Omental fat pad (tissue), 3 donors: ENCODE measurements at regions not wholly inside any gene's neighbourhood (a gene's known extent, or its start where the extent isn't known, plus 50 kb on each side); places are given as distances from the start of the nearest gene placed in this dataset.

Experiments
- ATAC-seq: fragments of 150-250 bp; one replicate; pipeline ENCODE4 v1.9.1; 2016; ENCODE audit warnings: mild to moderate bottlenecking, moderate library complexity; ENCODE audit not compliant: low FRiP score
- DNase-seq: peaks from one replicate; pipeline ENCODE4 v3.0.0-alpha.2; 2019; ENCODE audit warnings: low spot score
- TF ChIP-seq, protein P1 (sequence below), 3 donors: fragments of 450-650 bp; IDR thresholded peaks; one replicate each; pipeline ENCODE4 v1.5.1; 2016 to 2017; ENCODE audit warnings: antibody characterized with exemption in 3 of 3, mild to moderate bottlenecking in 3 of 3, moderate library complexity in 2 of 3

DNA sequence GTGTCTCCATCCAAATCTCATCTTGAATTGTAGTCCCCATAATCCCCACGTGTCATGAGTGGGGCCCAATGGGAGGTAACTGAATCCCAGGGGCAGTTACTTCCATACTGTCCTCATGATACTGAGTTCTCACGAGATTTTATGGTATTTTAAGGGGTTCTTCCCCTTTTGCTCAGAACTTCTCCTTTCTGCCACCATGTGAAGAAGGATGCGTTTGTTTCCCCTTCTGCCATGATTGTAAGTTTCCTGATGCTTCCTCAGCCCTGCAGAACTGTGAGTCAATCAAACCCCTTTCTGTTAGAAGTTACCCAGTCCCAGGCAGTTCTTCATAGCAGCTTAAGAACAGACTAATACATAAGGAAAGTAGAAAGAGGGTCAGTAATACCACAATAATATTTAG, 480.4 kb downstream of the KCNJ3 start:
- ATAC-seq (no peak), DNase-seq (no peak)
- TF ChIP-seq, protein P1, sequence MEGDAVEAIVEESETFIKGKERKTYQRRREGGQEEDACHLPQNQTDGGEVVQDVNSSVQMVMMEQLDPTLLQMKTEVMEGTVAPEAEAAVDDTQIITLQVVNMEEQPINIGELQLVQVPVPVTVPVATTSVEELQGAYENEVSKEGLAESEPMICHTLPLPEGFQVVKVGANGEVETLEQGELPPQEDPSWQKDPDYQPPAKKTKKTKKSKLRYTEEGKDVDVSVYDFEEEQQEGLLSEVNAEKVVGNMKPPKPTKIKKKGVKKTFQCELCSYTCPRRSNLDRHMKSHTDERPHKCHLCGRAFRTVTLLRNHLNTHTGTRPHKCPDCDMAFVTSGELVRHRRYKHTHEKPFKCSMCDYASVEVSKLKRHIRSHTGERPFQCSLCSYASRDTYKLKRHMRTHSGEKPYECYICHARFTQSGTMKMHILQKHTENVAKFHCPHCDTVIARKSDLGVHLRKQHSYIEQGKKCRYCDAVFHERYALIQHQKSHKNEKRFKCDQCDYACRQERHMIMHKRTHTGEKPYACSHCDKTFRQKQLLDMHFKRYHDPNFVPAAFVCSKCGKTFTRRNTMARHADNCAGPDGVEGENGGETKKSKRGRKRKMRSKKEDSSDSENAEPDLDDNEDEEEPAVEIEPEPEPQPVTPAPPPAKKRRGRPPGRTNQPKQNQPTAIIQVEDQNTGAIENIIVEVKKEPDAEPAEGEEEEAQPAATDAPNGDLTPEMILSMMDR (IDR thresholded peaks at IDR 0.05): no peak

DNA sequence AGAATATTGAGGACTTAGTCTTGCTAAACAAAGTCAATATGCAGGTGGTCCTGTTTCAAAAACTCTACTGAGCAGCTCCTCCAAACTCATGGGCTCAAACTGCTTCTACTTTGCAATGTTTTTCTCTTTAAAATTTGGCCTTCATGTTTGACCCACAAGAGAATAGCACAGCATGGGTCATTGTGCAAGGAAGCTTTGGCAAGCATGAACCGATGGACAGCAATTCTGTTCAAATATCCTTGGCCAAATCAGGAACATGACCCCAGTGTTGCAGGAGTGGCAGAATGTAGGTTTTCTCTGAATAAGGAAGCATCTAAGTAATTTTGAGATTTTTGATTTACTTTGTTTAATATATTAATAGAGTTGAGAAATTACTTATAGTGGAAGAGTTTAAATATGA, 477.9 kb downstream of the KCNJ3 start:
- TF ChIP-seq, protein P1 (IDR thresholded peaks at IDR 0.05): no peak
- no peak for ATAC-seq

DNA sequence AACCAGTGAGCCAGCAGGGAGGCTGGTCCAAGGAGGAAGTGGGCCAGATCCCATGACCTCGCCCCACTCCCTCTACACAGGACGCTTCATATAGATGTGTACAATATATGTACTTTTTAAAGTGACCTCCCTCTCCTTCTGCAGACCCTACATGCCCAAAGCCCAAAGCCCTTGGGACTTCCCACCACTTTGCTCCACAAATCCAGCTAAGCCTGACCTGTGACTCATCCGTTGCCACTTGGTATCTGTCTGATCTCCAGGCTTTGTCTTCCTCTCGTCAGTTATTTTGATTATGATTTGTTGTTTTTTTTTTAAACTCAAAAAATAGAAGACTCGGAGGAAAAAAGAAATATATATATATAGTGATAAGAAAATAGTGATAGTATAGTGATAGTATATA, 470.8 kb downstream of the KCNJ3 start:
- DNase-seq (no peak), ATAC-seq (no peak)
- TF ChIP-seq, protein P1 (IDR thresholded peaks at IDR 0.05): no peak

More for the DNA sequence above, 477.9 kb downstream of the KCNJ3 start:
- DNase-seq: no peak

DNA sequence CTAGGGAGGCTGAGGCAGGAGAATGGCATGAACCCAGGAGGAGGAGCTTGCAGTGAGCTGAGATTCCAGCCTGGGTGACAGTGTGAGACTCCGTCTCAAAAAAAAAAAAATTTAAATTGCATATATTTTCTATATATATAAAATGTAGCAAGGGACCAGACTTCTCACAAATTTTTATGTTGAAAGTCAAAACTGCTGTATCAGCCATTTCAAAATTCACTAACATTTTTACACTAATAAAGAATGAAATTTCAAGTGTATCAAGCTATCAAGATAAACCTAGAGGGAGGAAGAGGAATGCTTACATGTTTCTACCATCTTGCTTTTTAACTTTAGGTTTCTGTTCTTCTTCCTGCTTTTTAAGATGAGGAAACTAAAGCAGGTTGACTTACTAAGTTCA, 464.0 kb downstream of the KCNJ3 start:
- TF ChIP-seq, protein P1 (IDR thresholded peaks at IDR 0.05): no peak
- ATAC-seq (no peak), DNase-seq (no peak)

DNA sequence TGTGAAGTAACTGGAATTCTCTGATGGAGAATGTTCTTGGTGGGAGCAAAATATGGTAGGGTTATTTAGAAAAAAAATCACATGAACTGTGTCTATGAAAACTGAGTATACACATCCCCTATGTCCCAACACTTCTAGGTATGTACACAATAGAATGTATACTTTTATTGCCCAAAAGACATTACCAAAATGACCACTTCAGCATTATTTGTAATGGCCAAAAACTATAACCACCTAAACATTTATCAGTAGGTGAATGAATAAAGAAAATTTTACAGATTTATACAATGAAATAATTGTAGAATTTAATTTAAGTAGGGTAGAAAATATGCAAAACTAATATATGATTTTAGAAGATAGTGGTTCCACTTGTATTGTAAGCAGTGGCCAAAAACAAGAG, 462.8 kb downstream of the KCNJ3 start:
- TF ChIP-seq, protein P1 (IDR thresholded peaks at IDR 0.05): no peak
- DNase-seq: no peak

DNA sequence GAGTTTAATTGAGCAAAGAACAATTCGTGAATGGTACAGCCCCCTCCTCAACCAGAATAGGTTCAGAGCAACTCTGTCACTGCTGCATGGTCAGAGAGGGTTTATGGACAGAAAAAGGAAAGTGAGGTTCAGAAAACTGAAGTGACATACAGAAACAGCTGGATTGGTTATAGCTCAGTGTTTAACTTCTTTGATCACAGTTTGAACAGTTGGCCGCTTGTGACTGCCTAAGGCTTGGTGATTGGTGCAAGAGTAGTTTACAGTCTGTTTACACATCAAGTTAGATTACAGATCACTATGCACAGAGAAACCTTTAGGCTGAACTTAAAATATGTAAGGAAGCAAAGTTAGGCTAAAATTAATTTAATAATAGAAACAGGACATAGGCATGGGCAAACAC, 459.2 kb downstream of the KCNJ3 start:
- DNase-seq (no peak), ATAC-seq (no peak)
- TF ChIP-seq, protein P1 (IDR thresholded peaks at IDR 0.05): no peak

More for the DNA sequence above, 462.8 kb downstream of the KCNJ3 start:
- ATAC-seq: no peak

DNA sequence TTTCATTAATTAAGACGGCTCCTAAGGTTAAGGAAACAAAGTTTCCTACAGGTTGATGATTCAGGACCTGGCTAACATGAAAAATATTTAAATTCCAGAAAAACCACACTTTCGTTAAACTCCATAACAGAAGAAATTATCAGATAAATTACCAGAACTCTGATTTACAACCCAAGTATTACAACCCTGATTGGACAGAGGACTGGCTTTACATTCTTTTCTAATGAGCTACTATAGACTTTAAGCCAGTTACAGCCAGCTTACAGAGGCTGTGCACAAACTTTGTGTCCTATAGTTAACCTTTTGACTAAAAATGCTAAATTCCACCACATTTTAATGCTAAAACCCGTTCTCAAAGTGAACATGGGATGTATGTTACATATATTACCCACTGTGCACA, 458.6 kb downstream of the KCNJ3 start:
- TF ChIP-seq, protein P1 (IDR thresholded peaks at IDR 0.05): no peak
- no peak for DNase-seq

More for the DNA sequence above, 458.6 kb downstream of the KCNJ3 start:
- no peak for ATAC-seq
